ENCODE measurements at regions not wholly inside any gene's neighbourhood (a gene's known extent, or its start where the extent isn't known, plus 50 kb on each side); places are given as distances from the start of the nearest gene placed in this dataset.
"Not testable (repeated sequence)": the region's sequence is repeated elsewhere in the genome, so short reads cannot be mapped to it uniquely, and the experiment has no call there.

DNA sequence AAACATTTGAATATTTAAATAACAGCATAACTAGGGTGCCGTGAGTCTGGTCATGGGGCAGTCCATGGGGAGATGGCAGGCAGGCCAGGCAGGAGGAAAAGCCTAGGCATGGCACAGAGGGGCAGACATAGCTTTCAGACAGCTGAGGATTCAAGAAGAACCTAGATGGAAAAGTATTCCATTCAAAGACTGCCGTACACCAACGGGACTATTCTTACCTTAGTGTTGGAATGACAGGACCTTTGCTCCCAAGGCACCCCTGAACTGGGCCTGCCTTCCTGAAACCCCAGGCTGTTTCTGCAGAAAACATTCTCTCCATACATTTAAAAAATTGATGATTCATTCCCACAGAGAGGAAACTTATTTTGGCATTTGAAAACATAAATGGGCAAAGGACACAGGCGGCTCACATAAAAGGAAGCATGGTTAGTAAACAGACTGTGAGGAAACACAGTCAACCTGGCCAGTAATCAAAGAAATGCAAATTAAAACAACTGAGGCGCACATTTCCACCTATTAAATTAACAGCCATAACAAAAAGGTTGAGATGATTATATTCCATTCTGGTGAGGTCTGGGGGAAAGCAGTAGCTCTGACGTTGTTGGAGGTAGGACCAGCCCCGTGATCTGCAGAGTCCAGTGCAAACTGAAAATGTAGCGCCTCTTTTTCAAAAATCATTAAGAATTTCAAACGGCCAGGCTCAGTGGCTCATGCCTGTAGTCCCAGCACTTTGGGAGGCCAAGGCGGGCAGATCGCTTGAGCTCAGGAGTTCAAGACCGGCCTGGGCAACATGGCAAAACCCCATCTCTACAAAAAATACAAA lies 71.3 kb upstream of the SMAD3 start:
- no peak for DNase-seq (ENCODE audit: low read depth in 4 of 4, low spot score in 3 of 4)

- no peak for DNase-seq (ENCODE audit: low read depth in 4 of 4, low spot score in 3 of 4)
Measured at GRCh38 chr15:66994927-66995656, 70.3 kb upstream of the SMAD3 start.

- DNase-seq (ENCODE audit: low read depth in 4 of 4, low spot score in 3 of 4): no peak
Measured at GRCh38 chr15:66996094-66996493, 69.3 kb upstream of the SMAD3 start.

DNA sequence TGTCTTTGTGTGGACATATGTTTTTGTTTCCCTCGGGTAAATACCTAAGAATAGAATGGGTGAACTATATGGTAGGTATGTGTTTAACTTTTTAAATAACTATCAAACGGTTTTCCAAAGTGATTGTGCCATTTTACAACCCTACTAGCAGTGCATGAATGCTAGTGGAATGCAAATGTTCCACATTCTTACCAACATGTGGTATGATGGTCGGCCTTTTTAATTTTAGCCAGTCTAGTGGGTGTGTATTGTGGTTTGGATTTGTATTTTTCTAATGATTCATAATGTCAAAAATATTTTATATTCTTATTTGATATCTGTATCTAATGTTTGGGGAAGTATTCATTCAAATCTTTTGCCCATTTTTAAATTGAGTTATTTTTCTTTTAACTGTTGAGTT lies 68.2 kb upstream of the SMAD3 start:
- no peak for DNase-seq (ENCODE audit: low read depth in 4 of 4, low spot score in 3 of 4)

DNA sequence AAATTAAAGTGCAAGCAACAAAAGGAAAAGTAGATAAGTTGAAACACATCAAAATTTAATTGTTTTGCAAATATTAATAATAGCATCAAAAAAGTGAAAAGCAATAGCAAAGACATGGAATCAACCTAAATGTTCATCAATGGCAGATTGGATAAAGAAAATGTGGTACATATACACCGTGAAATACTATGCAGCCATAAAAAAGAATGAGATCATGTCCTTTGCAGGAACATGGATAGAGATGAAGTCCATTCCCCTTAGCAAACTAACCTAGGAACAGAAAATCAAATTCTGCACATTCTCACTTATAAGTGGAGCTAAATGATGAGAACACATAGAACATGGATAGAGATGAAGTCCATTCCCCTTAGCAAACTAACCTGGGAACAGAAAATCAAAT lies 67.2 kb upstream of the SMAD3 start:
- not testable (repeated sequence) for DNase-seq (ENCODE audit: low read depth in 4 of 4, low spot score in 3 of 4)

DNA sequence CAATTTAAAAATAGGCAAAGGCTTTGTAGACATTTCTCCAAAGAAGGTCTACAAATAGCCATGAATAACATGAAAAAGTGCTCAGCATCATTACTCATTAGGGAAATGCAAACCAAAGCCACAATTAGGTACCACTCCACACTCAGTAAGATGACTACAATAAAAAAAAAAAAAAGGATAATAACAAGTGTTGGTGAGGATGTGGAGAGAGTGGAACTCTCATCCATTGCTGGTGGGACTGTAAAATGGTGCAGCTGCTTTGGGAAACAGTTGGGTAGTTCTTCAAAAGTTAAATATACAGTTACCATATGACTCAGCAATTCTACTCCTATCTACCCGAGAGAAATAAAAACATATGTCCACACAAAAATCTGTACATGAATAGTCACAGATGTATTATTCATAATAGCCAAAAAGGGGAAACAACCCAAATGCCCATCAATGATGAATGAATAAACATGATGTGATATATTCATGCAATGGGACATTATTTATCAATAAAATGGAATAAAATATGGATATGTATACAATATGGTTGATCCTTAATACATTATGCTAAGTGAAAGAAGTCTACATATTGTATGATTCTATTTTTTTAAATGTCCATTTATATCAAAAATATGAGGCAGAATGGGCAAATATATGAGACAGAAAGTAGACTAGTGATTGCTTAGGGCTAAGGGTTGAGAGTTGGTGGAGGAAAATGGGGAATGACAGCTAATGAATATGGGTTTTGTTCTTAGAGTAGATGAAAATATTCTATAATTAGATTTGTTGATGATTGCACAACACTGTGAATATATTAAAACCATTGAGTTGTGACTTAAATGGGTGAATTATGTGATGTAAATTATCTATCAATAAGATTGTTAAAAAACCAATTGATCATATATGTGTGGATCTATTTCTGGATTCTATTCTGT lies 66.1 kb upstream of the SMAD3 start:
- DNase-seq (ENCODE audit: low read depth in 4 of 4, low spot score in 3 of 4): no peak

GRCh38 chr15:67000896-67001295 lies 64.5 kb upstream of the SMAD3 start:
- no peak for DNase-seq (ENCODE audit: low read depth in 4 of 4, low spot score in 3 of 4)

DNA sequence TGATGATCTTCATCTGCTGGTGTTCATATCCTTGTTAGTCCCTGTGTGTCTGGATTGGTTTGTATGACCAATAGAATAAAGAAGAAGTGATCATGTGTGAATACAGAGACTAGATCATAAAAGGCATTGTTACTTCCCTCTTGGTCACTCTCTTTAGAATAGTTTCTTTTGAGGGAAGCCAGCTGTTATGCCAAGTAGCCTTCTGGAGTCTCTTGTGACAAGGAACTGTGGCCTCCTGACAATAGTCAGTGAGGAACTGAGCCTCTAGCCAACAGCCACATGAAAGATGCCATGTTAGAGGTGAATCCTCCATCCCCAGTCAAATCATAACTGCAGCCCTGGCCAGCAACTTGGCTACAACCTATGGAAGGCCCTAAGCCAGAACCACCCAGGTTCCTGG lies 63.0 kb upstream of the SMAD3 start:
- DNase-seq (ENCODE audit: low read depth in 4 of 4, low spot score in 3 of 4): no peak

GRCh38 chr15:67003586-67003985 lies 61.8 kb upstream of the SMAD3 start:
- no peak for DNase-seq (ENCODE audit: low read depth in 4 of 4, low spot score in 3 of 4)

DNA sequence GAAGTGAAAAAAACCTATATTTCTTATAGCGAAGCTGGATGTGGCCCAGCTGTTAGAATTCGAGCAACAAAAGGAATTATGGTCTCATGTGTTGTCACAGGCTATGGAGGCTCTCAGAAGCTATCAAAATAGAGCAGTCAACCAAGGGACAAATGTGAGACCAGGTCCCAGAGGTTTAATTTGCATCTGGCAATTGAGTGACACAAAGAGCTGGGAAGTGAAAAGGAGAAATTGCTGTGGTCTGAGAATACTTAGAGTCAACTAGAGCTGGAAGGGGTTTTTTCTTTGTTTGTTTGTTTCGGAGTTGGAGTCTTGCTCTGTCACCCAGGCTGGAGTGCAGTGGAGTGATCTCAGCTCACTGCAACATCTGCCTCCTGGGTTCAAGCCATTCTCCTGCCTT lies 61.3 kb upstream of the SMAD3 start:
- no peak for DNase-seq (ENCODE audit: low read depth in 4 of 4, low spot score in 3 of 4)

- DNase-seq (ENCODE audit: low read depth in 4 of 4, low spot score in 3 of 4): no peak
Measured at GRCh38 chr15:67005294-67005996, 60.0 kb upstream of the SMAD3 start.

DNA sequence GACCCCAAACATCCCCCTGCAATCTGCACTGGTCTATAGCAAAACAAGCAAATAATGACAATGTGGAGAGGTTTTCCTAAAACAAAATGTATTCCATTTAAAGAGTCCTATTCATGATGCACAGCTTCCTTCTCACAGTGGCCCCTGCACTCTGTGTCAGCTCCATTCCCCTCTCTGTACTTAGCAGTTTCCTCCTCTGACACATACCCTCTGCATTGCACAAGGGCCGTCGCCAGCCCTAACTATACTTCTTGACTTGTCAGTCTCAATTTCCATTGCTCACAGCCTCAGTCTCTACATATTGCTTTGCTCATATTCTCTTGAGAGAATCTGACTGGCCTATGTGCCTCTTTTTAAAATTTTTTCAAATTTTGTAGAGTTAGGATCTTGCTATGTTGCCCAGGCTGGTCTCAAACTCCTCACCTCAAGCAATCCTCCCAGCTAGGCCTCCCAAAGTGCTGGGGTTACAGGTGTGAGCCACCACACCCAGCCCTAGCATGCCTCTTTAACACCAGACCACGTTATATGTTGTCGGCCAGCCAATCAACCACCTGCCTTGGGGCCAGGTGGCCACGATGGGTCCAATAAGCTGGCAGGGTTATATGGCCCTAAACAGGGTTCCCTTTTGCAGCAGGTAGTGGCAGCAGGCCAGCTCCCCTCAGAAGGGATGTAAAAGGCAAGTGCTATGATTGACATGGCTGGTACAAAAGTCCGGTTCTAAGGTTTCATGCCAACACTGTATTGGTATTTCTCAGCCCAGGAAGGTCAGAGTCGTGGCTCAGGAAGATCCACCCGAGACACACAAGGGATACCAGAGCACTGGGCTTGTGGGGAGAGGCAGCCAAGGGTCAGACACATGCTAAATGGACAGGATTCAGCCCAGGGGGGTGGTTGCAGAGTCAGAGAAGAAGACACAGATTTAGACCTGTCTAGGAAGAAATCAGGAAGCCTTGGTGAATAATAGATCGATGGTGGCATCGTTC lies 59.0 kb upstream of the SMAD3 start:
- no peak for DNase-seq (ENCODE audit: low read depth in 4 of 4, low spot score in 3 of 4)

DNA sequence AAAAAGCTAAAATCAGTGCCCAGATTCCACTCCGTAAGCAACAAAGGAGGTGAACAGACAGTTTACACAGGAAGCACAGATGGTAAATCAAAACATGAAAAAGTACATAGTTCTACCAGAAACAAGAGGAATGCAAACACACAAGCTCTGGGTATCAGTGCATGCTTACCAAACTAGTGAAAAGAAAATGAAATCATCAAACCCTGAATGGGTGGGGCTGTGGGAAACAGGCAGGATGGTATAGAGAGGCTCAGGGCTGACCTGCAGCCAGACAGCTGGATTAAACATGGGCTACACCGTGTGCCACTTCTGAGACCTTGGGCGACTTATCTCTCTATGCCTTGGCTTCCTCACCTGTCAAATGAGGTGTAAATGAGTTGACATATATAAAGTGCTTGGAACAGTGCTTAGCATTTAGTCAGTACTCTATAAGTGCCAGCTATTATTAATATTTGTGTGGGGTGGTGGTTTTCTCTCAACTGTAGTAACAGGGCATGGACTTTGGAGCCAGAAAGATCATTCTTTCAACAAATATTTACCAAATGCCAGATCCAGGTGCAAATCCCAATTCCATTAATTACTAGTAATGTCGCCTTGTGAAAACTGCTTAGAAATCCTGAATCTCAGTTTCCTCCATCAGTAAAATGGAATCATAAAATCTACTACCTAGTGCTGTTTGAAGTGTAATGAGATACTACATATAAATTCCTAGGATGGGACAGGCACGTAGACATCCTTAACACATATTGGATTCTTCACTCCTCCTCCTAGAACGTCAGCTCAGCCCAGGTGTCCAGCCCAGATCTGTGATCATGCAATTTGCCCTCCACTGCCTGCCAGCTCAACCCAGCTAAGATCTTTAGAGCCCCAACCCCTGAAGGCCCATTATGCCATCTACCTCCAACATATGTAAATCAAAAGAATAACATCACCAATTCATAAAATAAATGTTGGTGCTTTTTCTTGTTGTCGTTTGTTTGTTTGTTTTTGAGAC lies 55.5 kb upstream of the SMAD3 start:
- DNase-seq (ENCODE audit: low read depth in 4 of 4, low spot score in 3 of 4): no peak

DNA sequence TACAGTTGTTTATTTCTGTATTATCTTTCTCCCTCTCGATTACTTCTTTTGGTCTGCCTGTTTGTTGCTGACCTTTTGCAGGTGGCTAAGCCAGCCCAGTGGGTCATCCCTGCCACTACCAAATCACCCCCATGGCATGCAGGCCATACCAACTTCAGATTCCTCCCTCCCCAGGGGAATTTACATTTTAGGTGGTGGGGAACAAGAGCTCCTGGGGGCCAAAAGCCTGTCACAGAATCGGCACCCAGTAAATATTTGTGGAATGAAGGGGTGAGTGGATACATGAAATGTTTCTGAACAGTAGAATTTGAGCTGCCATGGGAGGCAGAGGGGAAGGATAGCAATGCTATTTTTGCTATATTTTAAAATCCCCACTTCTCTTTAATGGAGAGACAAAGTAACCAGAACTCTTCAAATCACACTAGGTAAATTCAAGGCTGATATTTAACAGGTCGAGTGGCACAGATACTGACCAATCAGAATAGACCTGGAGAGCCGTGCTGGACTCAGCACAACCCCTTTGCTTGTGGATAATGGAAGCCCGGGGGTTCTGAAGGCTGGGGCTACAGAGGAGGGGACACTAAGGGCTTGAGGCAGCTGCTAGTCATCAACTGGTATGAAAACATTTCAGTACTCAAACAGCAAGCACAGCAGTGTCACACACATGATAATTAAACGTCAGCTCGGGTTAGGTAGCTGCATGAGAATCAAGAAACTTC lies 54.3 kb upstream of the SMAD3 start:
- peak in 1 of 4 donors; percentile 22 for DNase-seq (ENCODE audit: low read depth in 4 of 4, low spot score in 3 of 4)

DNA sequence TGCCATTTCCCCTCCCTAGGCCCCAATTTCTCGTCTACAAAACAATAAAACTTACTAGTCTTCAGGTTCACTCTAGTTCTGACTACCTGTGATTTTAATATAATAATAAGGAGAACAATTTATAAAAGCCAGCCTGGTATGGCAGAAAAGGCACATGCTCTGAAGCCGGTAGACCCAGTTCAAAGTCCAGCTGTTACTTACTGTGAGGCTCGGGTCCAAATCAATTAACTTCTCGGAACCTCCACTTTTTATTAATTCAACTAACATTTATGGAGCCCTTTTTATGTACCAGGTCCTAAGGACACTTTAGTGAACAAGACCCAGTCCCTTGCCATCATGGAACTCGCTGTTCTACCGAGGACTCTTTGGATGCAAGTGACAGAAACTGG lies 53.8 kb upstream of the SMAD3 start:
- DNase-seq (ENCODE audit: low read depth in 4 of 4, low spot score in 3 of 4): no peak

DNA sequence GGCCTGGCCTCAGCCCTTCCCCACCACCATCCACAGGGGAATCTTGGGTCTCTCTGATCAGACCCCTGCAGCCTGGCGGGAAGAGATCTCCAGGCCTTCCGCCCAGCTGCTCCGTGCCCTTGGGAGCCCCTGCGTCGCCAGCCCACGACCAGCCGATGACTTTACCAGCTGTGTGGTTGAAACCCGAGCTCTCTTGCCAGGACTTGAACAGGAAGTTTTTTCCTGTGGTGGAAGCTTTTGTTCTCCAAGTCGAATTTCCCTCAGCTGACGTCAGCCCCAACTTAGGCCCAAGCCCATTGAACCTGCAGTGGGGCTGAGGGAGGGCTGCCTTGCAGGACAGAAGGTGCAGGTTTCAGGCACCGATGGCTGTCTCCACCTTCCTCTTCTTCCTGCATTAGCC lies 51.7 kb upstream of the SMAD3 start:
- peak in 1 of 4 donors; percentile 31 for DNase-seq (ENCODE audit: low read depth in 4 of 4, low spot score in 3 of 4)
